Natural killer cell (primary cell): ENCODE measurements at regions not wholly inside any gene's neighbourhood (a gene's known extent, or its start where the extent isn't known, plus 50 kb on each side); places are given as distances from the start of the nearest gene placed in this dataset.

Source experiments
- ATAC-seq, 3 donors: fragments of 150-1000 bp in 2 of 3; fragments of 200-7000 bp in 1 of 3; cut with Tn5 transposase; 1 replicate in 1 of 3; 2 replicates in 2 of 3; pipeline ENCODE4 v1.10.0; 2021; ENCODE audit warnings: mild to moderate bottlenecking in 2 of 3, moderate library complexity in 2 of 3
- DNase-seq, 2 donors: peaks; one replicate each; pipeline versions ENCODE4 v3.0.0 to v3.0.0-alpha.2; 2013 to 2021; ENCODE audit warnings: mixed read lengths in 1 of 2
- H3K27ac ChIP-seq: one replicate; pipeline ENCODE4 v1.5.1; 2013; ENCODE audit warnings: mild to moderate bottlenecking, low read length
- H3K27me3 ChIP-seq: one replicate; pipeline ENCODE4 v1.6.1; 2013; ENCODE audit warnings: low read length; ENCODE audit not compliant: control insufficient read depth, insufficient read depth
- H3K36me3 ChIP-seq: one replicate; pipeline ENCODE4 v1.6.1; 2013; ENCODE audit warnings: low read length; ENCODE audit not compliant: control insufficient read depth, insufficient read depth
- H3K4me1 ChIP-seq: one replicate; pipeline ENCODE4 v1.6.1; 2013; ENCODE audit warnings: low read length; ENCODE audit not compliant: control insufficient read depth, insufficient read depth
- H3K4me3 ChIP-seq: one replicate; pipeline ENCODE4 v1.5.1; 2013; ENCODE audit warnings: low read length
- H3K9me3 ChIP-seq: one replicate; pipeline ENCODE4 v1.6.1; 2013; ENCODE audit warnings: low read length; ENCODE audit not compliant: control insufficient read depth, insufficient read depth
- H3K27ac Mint-ChIP-seq, 2 donors: one replicate each; pipeline ENCODE4 v1.8.0; 2022; ENCODE audit warnings: mild to moderate bottlenecking in 2 of 2, mixed read lengths in 2 of 2, moderate library complexity in 1 of 2
- H3K27me3 Mint-ChIP-seq, 2 donors: one replicate each; pipeline ENCODE4 v1.8.0; 2022; ENCODE audit warnings: low read depth in 2 of 2, mixed read lengths in 2 of 2
- H3K36me3 Mint-ChIP-seq: one replicate; pipeline ENCODE4 v1.8.0; 2022; ENCODE audit warnings: mixed read lengths
- H3K4me1 Mint-ChIP-seq, 2 donors: one replicate each; pipeline ENCODE4 v1.8.0; 2022; ENCODE audit warnings: mixed read lengths in 2 of 2
- H3K4me3 Mint-ChIP-seq: one replicate; pipeline ENCODE4 v1.8.0; 2022; ENCODE audit warnings: mild to moderate bottlenecking, moderate library complexity, mixed read lengths
- H3K9me3 Mint-ChIP-seq, 2 donors: one replicate each; pipeline ENCODE4 v1.8.0; 2022; ENCODE audit warnings: mixed read lengths in 2 of 2
- whole genome bisulfite sequencing: methylation state at CpG from one replicate; pipeline ENCODE4 v1.1.7; 2013; ENCODE audit warnings: missing lambda C conversion rate; ENCODE audit not compliant: insufficient coverage; 5-methylcytosine and 5-hydroxymethylcytosine counted together
- intact Hi-C: fragments of 100-400 bp; cut with micrococcal nuclease; formaldehyde crosslinking; loops from one replicate; pipeline ENCODE4 v1.14.2; 2022
- TF ChIP-seq, protein P1 (sequence below): fragments of 200-600 bp; IDR thresholded peaks from one replicate; pipeline ENCODE4 v1.8.0; 2022; ENCODE audit warnings: antibody characterized with exemption

DNA sequence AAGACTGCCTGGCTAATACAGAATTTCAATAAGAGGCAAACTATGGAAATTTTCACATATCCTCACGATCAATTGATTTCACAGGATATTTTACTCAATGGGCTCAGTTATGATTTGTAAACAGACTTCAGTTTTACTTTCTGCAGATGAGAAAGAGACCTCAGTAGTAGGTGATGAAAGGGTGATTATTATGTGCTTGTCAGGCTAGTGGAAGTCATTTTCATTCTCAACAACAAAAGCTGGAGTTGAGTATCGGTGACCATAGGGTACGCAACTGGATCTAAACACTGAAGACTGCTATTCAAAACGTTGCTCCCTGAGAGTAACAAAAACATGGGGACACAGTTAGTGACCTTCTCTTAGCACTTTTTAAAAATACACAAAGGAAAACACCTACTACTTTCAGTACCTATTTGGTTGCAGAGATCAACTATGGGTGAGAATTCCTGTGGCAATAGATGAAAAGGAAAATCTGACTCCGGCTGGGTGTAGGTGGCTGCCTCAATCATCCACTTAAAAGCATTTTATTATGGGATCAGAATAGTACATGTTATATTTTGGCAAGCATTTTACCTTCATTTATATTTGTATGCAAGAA, 126.2 kb upstream of the VRK2 start:
- Mint-ChIP-seq H3K4me1 (no peaks in the 10 kb centered on the region), H3K36me3 (peaks cover 6% of the 10 kb centered on the region), H3K27me3 (no peaks in the 10 kb centered on the region), H3K9me3 (peaks cover 7 to 13% of the 10 kb centered on the region in 2 donors), H3K27ac (no peak overlapping the region), H3K4me3 (no peak overlapping the region)
- Histone ChIP-seq H3K36me3 (no peaks in the 10 kb centered on the region), H3K4me3 (no peak overlapping the region), H3K9me3 (no peaks in the 10 kb centered on the region), H3K27ac (no peak overlapping the region), H3K27me3 (no peaks in the 10 kb centered on the region), H3K4me1 (no peaks in the 10 kb centered on the region)
- DNase-seq (no peak), ATAC-seq (no peak)
- 93% methylated on average over 5 of the region's 5 CpGs for WGBS
- TF ChIP-seq, protein P1, sequence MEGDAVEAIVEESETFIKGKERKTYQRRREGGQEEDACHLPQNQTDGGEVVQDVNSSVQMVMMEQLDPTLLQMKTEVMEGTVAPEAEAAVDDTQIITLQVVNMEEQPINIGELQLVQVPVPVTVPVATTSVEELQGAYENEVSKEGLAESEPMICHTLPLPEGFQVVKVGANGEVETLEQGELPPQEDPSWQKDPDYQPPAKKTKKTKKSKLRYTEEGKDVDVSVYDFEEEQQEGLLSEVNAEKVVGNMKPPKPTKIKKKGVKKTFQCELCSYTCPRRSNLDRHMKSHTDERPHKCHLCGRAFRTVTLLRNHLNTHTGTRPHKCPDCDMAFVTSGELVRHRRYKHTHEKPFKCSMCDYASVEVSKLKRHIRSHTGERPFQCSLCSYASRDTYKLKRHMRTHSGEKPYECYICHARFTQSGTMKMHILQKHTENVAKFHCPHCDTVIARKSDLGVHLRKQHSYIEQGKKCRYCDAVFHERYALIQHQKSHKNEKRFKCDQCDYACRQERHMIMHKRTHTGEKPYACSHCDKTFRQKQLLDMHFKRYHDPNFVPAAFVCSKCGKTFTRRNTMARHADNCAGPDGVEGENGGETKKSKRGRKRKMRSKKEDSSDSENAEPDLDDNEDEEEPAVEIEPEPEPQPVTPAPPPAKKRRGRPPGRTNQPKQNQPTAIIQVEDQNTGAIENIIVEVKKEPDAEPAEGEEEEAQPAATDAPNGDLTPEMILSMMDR: no peak
- intact Hi-C loops: no loop called here

DNA sequence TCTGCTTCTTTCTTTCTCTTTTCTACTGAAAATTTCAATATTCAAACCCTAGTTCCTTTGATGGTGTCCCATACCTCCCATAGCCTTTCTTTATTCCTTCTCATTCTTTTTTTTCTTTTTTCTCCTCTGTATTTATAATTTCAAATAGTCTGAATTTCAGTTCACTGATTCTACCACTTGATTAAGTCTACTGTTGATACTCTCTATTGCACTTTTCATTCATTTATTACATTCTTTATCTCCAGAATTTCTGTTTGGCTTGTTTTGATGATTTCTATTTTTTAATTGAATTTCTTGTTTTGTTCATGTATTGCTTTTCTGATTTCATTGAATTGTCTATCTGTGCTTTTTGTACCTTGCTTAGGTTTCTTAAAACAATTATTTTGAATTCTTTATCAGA, 111.9 kb upstream of the VRK2 start:
- Mint-ChIP-seq H3K4me1 (no peaks in the 10 kb centered on the region), H3K27me3 (no peaks in the 10 kb centered on the region), H3K4me3 (no peak overlapping the region), H3K27ac (no peak overlapping the region), H3K36me3 (peaks cover 50% of the 10 kb centered on the region), H3K9me3 (peaks cover 15 to 33% of the 10 kb centered on the region in 2 donors)
- no peaks in the 10 kb centered on the region for H3K4me1 ChIP-seq
- TF ChIP-seq, protein P1: no peak
- no peak for ATAC-seq
- intact Hi-C loops: no loop called here
- peaks cover 11% of the 10 kb centered on the region for H3K9me3 ChIP-seq
- no peaks in the 10 kb centered on the region for H3K27me3 ChIP-seq
- H3K27ac ChIP-seq: no peak overlapping the region
- H3K4me3 ChIP-seq: no peak overlapping the region
- H3K36me3 ChIP-seq: no peaks in the 10 kb centered on the region
- no peak for DNase-seq

DNA sequence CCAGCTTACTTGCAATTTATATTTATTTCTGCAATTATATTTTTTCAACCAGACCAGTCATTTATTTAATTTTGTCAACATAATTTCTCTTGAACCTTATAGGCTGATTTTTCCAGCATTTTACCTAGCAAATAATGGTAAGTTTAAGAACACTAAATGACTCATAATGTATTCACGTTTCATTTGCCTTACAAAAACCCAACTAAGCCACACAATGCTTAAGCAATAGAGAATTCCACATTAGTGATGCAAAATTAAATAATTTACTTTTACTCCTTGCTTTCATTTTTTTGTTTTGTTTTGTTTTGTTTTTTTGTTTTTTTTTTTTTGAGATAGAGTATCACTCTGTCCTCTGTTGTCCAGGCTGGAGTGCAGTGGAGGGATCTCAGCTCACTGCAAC, 110.4 kb upstream of the VRK2 start:
- peaks cover 13 to 27% of the 10 kb centered on the region in 2 donors for H3K9me3 Mint-ChIP-seq
- no peaks in the 10 kb centered on the region for H3K36me3 ChIP-seq
- no peaks in the 10 kb centered on the region for H3K4me1 ChIP-seq
- H3K27me3 ChIP-seq: no peaks in the 10 kb centered on the region
- no peak overlapping the region for H3K27ac ChIP-seq
- DNase-seq (no peak), ATAC-seq (no peak)
- no peaks in the 10 kb centered on the region for H3K27me3 Mint-ChIP-seq
- H3K4me3 Mint-ChIP-seq: no peak overlapping the region
- intact Hi-C loops: no loop called here
- peaks cover 5% of the 10 kb centered on the region for H3K9me3 ChIP-seq
- H3K4me3 ChIP-seq: no peak overlapping the region
- TF ChIP-seq, protein P1: no peak
- H3K27ac Mint-ChIP-seq: no peak overlapping the region
- H3K4me1 Mint-ChIP-seq: no peaks in the 10 kb centered on the region
- H3K36me3 Mint-ChIP-seq: peaks cover 39% of the 10 kb centered on the region
- WGBS: 100% methylated on average over 1 of the region's 1 CpG

DNA sequence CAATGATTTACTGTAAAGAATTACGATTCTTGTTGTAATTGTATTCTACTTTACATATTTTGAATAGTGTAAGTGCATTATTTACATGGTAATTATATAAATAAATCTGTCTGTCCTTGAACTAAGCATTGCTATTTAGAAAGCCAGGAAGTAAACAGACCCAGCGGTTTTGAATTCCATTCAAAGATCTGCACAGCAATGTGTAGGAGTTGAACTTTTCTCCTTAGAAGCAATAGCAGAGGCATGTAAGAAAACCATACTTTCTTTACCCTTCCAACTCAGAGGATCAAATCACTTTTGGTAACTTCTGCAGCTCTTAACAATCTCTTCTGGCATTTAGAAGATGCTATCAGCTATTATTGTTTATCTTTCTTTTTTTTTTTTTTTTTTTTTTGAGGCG, 109.2 kb upstream of the VRK2 start:
- no peaks in the 10 kb centered on the region for H3K27me3 Mint-ChIP-seq
- no peak overlapping the region for H3K4me3 ChIP-seq
- ATAC-seq: no peak
- no peaks in the 10 kb centered on the region for H3K4me1 ChIP-seq
- no peak overlapping the region for H3K4me3 Mint-ChIP-seq
- intact Hi-C loops: no loop called here
- no peaks in the 10 kb centered on the region for H3K27me3 ChIP-seq
- H3K9me3 Mint-ChIP-seq: peaks cover 6 to 21% of the 10 kb centered on the region in 2 donors
- TF ChIP-seq, protein P1: no peak
- 80% methylated on average over 1 of the region's 3 CpGs for WGBS
- no peaks in the 10 kb centered on the region for H3K36me3 ChIP-seq
- no peaks in the 10 kb centered on the region for H3K4me1 Mint-ChIP-seq
- H3K27ac ChIP-seq: no peak overlapping the region
- no peak for DNase-seq
- H3K27ac Mint-ChIP-seq: no peak overlapping the region
- peaks cover 30% of the 10 kb centered on the region for H3K36me3 Mint-ChIP-seq
- H3K9me3 ChIP-seq: peaks cover 5% of the 10 kb centered on the region
